Ramos (cell line): ENCODE measurements at regions not wholly inside any gene's neighbourhood (a gene's known extent, or its start where the extent isn't known, plus 50 kb on each side); places are given as distances from the start of the nearest gene placed in this dataset.
"Not testable (repeated sequence)": the region's sequence is repeated elsewhere in the genome, so short reads cannot be mapped to it uniquely, and the experiment has no call there.

Source experiments
- in situ Hi-C: fragments of 300-500 bp; cut with MboI; formaldehyde crosslinking; loops from one replicate; pipeline ENCODE4 v1.14.3; 2022; ENCODE audit warnings: low sequenced_read_pairs; ENCODE audit not compliant: unreplicated experiment

- in situ Hi-C loops = no loop called here
Observed at GRCh38 chr3:82461049-82461889, 699.8 kb upstream of the GBE1 start.

- in situ Hi-C loops = no loop called here
Observed at GRCh38 chr3:82448320-82448719, 686.9 kb upstream of the GBE1 start.

GRCh38 chr3:82428821-82429220 lies 667.4 kb upstream of the GBE1 start:
- in situ Hi-C loops = not testable (repeated sequence)

- in situ Hi-C loops = no loop called here
Observed at GRCh38 chr3:82424031-82424339, 662.5 kb upstream of the GBE1 start.

- in situ Hi-C loops = no loop called here
Observed at GRCh38 chr3:82423268-82424030, 662.0 kb upstream of the GBE1 start.

- in situ Hi-C loops = no loop called here
Observed at GRCh38 chr3:82416830-82417229, 655.4 kb upstream of the GBE1 start.

GRCh38 chr3:82416349-82416748 lies 654.9 kb upstream of the GBE1 start:
- in situ Hi-C loops = no loop called here

- in situ Hi-C loops = no loop called here
Observed at GRCh38 chr3:82413171-82413570, 651.7 kb upstream of the GBE1 start.

GRCh38 chr3:82410366-82410765 lies 648.9 kb upstream of the GBE1 start:
- in situ Hi-C loops = no loop called here

- in situ Hi-C loops = no loop called here
Observed at GRCh38 chr3:82409842-82410241, 648.4 kb upstream of the GBE1 start.

GRCh38 chr3:82392203-82392775 lies 630.8 kb upstream of the GBE1 start:
- in situ Hi-C loops = no loop called here

GRCh38 chr3:82390868-82391267 lies 629.4 kb upstream of the GBE1 start:
- in situ Hi-C loops = no loop called here

- in situ Hi-C loops = no loop called here
Observed at GRCh38 chr3:82386647-82387046, 625.2 kb upstream of the GBE1 start.

- in situ Hi-C loops = no loop called here
Observed at GRCh38 chr3:82384181-82384580, 622.7 kb upstream of the GBE1 start.

- in situ Hi-C loops = no loop called here
Observed at GRCh38 chr3:82382831-82383230, 621.4 kb upstream of the GBE1 start.

- in situ Hi-C loops = no loop called here
Observed at GRCh38 chr3:82378392-82378791, 616.9 kb upstream of the GBE1 start.

GRCh38 chr3:82376883-82377282 lies 615.4 kb upstream of the GBE1 start:
- in situ Hi-C loops = no loop called here

- in situ Hi-C loops = not testable (repeated sequence)
Observed at GRCh38 chr3:82373833-82374232, 612.4 kb upstream of the GBE1 start.

GRCh38 chr3:82364827-82365226 lies 603.4 kb upstream of the GBE1 start:
- in situ Hi-C loops = no loop called here

- in situ Hi-C loops = no loop called here
Observed at GRCh38 chr3:82363131-82363530, 601.7 kb upstream of the GBE1 start.

- in situ Hi-C loops = no loop called here
Observed at GRCh38 chr3:82355228-82355627, 593.8 kb upstream of the GBE1 start.
